ENCODE measurements at regions not wholly inside any gene's neighbourhood (a gene's known extent, or its start where the extent isn't known, plus 50 kb on each side); places are given as distances from the start of the nearest gene placed in this dataset.

GRCh38 chr11:86119077-86119476, 50.2 kb upstream of the PICALM start:
- TF ChIP-seq EZH2phosphoT487 (IDR thresholded peaks at IDR 0.05; ENCODE audit: insufficient read depth, low read depth) (no peak), EZH2 (IDR thresholded peaks at IDR 0.05; ENCODE audit: insufficient read depth, poor library complexity, severe bottlenecking) (no peak)
